ENCODE measurements at regions not wholly inside any gene's neighbourhood (a gene's known extent, or its start where the extent isn't known, plus 50 kb on each side); places are given as distances from the start of the nearest gene placed in this dataset.

- TF ChIP-seq, protein P1, sequence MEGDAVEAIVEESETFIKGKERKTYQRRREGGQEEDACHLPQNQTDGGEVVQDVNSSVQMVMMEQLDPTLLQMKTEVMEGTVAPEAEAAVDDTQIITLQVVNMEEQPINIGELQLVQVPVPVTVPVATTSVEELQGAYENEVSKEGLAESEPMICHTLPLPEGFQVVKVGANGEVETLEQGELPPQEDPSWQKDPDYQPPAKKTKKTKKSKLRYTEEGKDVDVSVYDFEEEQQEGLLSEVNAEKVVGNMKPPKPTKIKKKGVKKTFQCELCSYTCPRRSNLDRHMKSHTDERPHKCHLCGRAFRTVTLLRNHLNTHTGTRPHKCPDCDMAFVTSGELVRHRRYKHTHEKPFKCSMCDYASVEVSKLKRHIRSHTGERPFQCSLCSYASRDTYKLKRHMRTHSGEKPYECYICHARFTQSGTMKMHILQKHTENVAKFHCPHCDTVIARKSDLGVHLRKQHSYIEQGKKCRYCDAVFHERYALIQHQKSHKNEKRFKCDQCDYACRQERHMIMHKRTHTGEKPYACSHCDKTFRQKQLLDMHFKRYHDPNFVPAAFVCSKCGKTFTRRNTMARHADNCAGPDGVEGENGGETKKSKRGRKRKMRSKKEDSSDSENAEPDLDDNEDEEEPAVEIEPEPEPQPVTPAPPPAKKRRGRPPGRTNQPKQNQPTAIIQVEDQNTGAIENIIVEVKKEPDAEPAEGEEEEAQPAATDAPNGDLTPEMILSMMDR (IDR thresholded peaks at IDR 0.05; ENCODE audit: low read depth, low read length), result no peak
- TF ChIP-seq POLR2A (IDR thresholded peaks at IDR 0.05; ENCODE audit: extremely low read depth, insufficient read length), result no peak
- TF ChIP-seq, protein P2, sequence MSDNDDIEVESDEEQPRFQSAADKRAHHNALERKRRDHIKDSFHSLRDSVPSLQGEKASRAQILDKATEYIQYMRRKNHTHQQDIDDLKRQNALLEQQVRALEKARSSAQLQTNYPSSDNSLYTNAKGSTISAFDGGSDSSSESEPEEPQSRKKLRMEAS (IDR thresholded peaks at IDR 0.05; ENCODE audit: low read depth, low read length), result no peak
Measured at GRCh38 chr18:41870817-41871216, 84.2 kb upstream of the PIK3C3 start.
